Keratinocyte (primary cell): ENCODE measurements at regions not wholly inside any gene's neighbourhood (a gene's known extent, or its start where the extent isn't known, plus 50 kb on each side); places are given as distances from the start of the nearest gene placed in this dataset.

ENCODE experiments used
- DNase-seq: peaks from one replicate; pipeline ENCODE4 v3.0.0-alpha.2; 2011; ENCODE audit warnings: low read depth, missing footprints, low spot score
- FAIRE-seq: peaks from 2 replicates; lab custom pipeline; 2011; peaks lifted over from hg19 to GRCh38; lab: Jason Lieb, UNC
- H2AFZ ChIP-seq: 2 replicates; pipeline ENCODE4 v1.6.0; 2012; ENCODE audit warnings: low read length, control low read depth, inconsistent platforms; ENCODE audit not compliant: control insufficient read depth
- H3K27ac ChIP-seq: 2 replicates; pipeline ENCODE4 v1.5.1; 2011; ENCODE audit warnings: low read length; ENCODE audit not compliant: control insufficient read depth, insufficient read depth
- H3K27me3 ChIP-seq: 3 replicates; pipeline ENCODE4 v1.6.0; 2011; ENCODE audit warnings: low read length; ENCODE audit not compliant: control insufficient read depth, insufficient read depth; ENCODE audit errors: extremely low read depth
- H3K36me3 ChIP-seq, 2 experiments: 2 replicates in 1 of 2; 3 replicates in 1 of 2; pipeline ENCODE4 v1.5.1; 2011; ENCODE audit warnings: low read length in 2 of 2, mild to moderate bottlenecking in 1 of 2; ENCODE audit not compliant: control insufficient read depth in 2 of 2, insufficient read depth in 2 of 2; ENCODE audit errors: extremely low read depth in 1 of 2
- H3K4me1 ChIP-seq: 3 replicates; pipeline ENCODE4 v1.5.1; 2011; ENCODE audit warnings: low read length; ENCODE audit not compliant: control insufficient read depth, insufficient read depth; ENCODE audit errors: extremely low read depth
- H3K4me2 ChIP-seq: 3 replicates; pipeline ENCODE4 v1.6.0; 2011; ENCODE audit warnings: low read depth, low read length; ENCODE audit not compliant: control insufficient read depth, insufficient read depth; ENCODE audit errors: extremely low read depth
- H3K4me3 ChIP-seq, 3 experiments: fragments of 200-600 bp in 1 of 3; sonication (generic) in 1 of 3; 2 replicates in 2 of 3; 3 replicates in 1 of 3; pipeline ENCODE4 v1.5.1; 2011 to 2016; ENCODE audit warnings: low read length in 3 of 3, mild to moderate bottlenecking in 3 of 3, control low read depth in 2 of 3, inconsistent platforms in 1 of 3, low read depth in 1 of 3, mixed read lengths in 1 of 3, mixed run types in 1 of 3, moderate library complexity in 1 of 3; ENCODE audit not compliant: control insufficient read depth in 2 of 3, insufficient read depth in 2 of 3; ENCODE audit errors: extremely low read depth in 1 of 3
- H3K79me2 ChIP-seq: 2 replicates; pipeline ENCODE4 v1.6.0; 2012; ENCODE audit warnings: low read length; ENCODE audit not compliant: control insufficient read depth, insufficient read depth
- H3K9ac ChIP-seq: 3 replicates; pipeline ENCODE4 v1.6.0; 2011; ENCODE audit warnings: low read length; ENCODE audit not compliant: control insufficient read depth, insufficient read depth; ENCODE audit errors: extremely low read depth
- H3K9me1 ChIP-seq: 3 replicates; pipeline ENCODE4 v1.6.0; 2011; ENCODE audit warnings: low read length; ENCODE audit not compliant: control insufficient read depth, insufficient read depth; ENCODE audit errors: extremely low read depth
- H3K9me3 ChIP-seq: 2 replicates; pipeline ENCODE4 v1.5.1; 2012; ENCODE audit warnings: low read depth, low read length; ENCODE audit not compliant: control insufficient read depth
- H4K20me1 ChIP-seq: 3 replicates; pipeline ENCODE4 v1.6.0; 2011; ENCODE audit warnings: low read length; ENCODE audit not compliant: control insufficient read depth, insufficient read depth; ENCODE audit errors: extremely low read depth
- EZH2 ChIP-seq: IDR thresholded peaks from one replicate; pipeline ENCODE4 v1.6.1; 2012; ENCODE audit warnings: inconsistent platforms, mild to moderate bottlenecking, low read length, moderate library complexity
- dilution Hi-C: fragments of 300-500 bp; cut with MboI; formaldehyde crosslinking; loops from one replicate; pipeline ENCODE4 v1.7.0; 2020; ENCODE audit warnings: low sequenced_read_pairs; ENCODE audit not compliant: extremely low pct_ligation_motif_present
- TF ChIP-seq, protein P1 (sequence below), 3 experiments: IDR thresholded peaks in 1 of 3; conservative IDR thresholded peaks in 1 of 3; optimal IDR thresholded peaks in 1 of 3; 2 replicates in 2 of 3; 3 replicates in 1 of 3; pipeline versions ENCODE3 to v1.5.1; 2011; ENCODE audit warnings: low read length in 3 of 3, mild to moderate bottlenecking in 3 of 3, moderate library complexity in 2 of 3, control low read depth in 1 of 3, inconsistent platforms in 1 of 3; ENCODE audit not compliant: insufficient read depth in 2 of 3; ENCODE audit errors: extremely low read depth in 1 of 3

DNA sequence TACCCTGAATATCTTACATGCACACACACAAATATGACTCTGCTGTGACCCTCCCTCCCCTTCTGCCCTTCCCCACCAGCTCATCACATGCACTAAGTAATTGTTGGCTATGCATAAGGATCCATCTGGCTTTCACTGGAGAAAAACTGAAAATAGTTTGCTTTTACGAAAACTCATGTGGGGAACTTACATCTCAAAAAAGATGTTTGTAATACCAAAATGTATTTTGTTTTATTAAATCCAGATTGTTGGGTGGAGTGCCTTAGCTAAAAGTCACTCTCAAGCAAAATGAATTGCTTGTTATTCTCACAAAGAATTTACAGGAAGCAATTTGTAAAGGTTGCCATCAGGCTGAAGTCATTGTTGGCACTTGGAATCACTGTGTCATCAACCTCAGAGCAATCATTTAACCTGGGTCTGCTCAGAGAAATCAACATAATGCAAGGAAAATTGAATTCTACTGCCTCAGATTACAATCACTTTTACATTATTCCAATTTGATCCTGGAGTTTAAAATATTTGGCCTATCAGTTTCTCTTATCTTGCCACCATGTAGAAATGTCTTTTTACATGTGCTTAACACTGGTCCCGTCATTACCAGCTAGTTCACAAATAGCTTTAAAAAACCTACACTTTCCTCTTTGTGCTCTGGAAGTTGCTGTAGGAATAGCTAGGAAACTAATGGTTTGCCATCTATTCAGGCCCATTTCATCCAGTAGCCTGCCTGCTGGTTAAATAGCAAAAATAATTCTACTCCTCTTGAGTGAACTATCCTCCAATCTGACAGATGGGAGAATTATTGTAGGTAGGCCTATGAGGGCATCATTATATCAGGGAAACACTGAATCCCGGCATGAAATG lies 90.3 kb upstream of the TMEM17 start:
- Histone ChIP-seq H4K20me1 (no peaks in the 10 kb centered on the region), H3K4me2 (no peak overlapping the region), H3K36me3 (no peaks in the 10 kb centered on the region), H3K9me3 (no peaks in the 10 kb centered on the region), H3K27ac (no peak overlapping the region), H2AFZ (peak overlapping the region; percentile 12), H3K9me1 (no peaks in the 10 kb centered on the region), H3K4me1 (peaks cover 8% of the 10 kb centered on the region), H3K4me3 (no peak overlapping the region), H3K9ac (no peak overlapping the region), H3K27me3 (no peaks in the 10 kb centered on the region), H3K79me2 (no peaks in the 10 kb centered on the region)
- FAIRE-seq (peak; percentile 61), DNase-seq (no peak)
- TF ChIP-seq, protein P1, sequence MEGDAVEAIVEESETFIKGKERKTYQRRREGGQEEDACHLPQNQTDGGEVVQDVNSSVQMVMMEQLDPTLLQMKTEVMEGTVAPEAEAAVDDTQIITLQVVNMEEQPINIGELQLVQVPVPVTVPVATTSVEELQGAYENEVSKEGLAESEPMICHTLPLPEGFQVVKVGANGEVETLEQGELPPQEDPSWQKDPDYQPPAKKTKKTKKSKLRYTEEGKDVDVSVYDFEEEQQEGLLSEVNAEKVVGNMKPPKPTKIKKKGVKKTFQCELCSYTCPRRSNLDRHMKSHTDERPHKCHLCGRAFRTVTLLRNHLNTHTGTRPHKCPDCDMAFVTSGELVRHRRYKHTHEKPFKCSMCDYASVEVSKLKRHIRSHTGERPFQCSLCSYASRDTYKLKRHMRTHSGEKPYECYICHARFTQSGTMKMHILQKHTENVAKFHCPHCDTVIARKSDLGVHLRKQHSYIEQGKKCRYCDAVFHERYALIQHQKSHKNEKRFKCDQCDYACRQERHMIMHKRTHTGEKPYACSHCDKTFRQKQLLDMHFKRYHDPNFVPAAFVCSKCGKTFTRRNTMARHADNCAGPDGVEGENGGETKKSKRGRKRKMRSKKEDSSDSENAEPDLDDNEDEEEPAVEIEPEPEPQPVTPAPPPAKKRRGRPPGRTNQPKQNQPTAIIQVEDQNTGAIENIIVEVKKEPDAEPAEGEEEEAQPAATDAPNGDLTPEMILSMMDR (optimal IDR thresholded peaks at IDR 0.05 in 1 of 3, IDR thresholded peaks at IDR 0.05 in 1 of 3, conservative IDR thresholded peaks at IDR 0.05 in 1 of 3; ENCODE audit: extremely low read depth in 1 of 3, insufficient read depth in 2 of 3, low read length in 3 of 3), result no peak
- TF ChIP-seq EZH2, result no peak
- dilution Hi-C loops, result no loop called here

DNA sequence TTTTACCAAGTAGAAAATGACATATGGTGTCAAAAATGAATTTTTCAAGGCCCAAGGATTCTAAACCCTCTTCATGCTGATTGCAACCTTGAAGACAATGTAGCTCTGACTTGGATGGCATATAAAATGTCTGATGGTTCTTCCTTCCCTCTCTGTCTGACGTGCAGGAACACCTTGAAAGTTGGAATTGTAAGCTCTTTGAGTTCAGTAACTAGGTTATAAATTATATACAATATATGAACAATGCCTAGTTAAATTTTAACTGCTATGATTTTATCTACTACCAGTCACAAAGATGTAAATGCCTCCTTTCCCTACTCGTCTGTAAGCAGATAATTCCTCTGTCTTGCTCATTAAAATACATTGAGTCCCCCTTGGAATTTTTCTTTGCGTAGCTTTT lies 89.5 kb upstream of the TMEM17 start:
- dilution Hi-C loops, result no loop called here

More for the DNA sequence above, 89.5 kb upstream of the TMEM17 start:
- no peak overlapping the region for H3K4me2 ChIP-seq
- H3K27me3 ChIP-seq, result no peaks in the 10 kb centered on the region
- H2AFZ ChIP-seq, result no peak overlapping the region
- no peak overlapping the region for H3K27ac ChIP-seq
- no peak overlapping the region for H3K4me3 ChIP-seq
- peaks cover 8% of the 10 kb centered on the region for H3K4me1 ChIP-seq
- no peak overlapping the region for H3K9ac ChIP-seq
- TF ChIP-seq, protein P1 (optimal IDR thresholded peaks at IDR 0.05 in 1 of 3, IDR thresholded peaks at IDR 0.05 in 1 of 3, conservative IDR thresholded peaks at IDR 0.05 in 1 of 3; ENCODE audit: extremely low read depth in 1 of 3, insufficient read depth in 2 of 3, low read length in 3 of 3), result no peak
- TF ChIP-seq EZH2, result no peak
- no peaks in the 10 kb centered on the region for H3K9me3 ChIP-seq
- H3K79me2 ChIP-seq, result no peaks in the 10 kb centered on the region
- no peaks in the 10 kb centered on the region for H3K9me1 ChIP-seq
- H3K36me3 ChIP-seq, result no peaks in the 10 kb centered on the region
- H4K20me1 ChIP-seq, result no peaks in the 10 kb centered on the region
- DNase-seq, result no peak
- no peak for FAIRE-seq
